GM18499 (cell line): ENCODE measurements at regions not wholly inside any gene's neighbourhood (a gene's known extent, or its start where the extent isn't known, plus 50 kb on each side); places are given as distances from the start of the nearest gene placed in this dataset.
"Not testable (repeated sequence)": the region's sequence is repeated elsewhere in the genome, so short reads cannot be mapped to it uniquely, and the experiment has no call there.

ENCODE experiments used
- ATAC-seq: cut with Tn5 transposase; IDR thresholded peaks from one replicate; pipeline ENCODE4 v1.9.1; 2021; ENCODE audit warnings: moderate number of reproducible peaks; ENCODE audit not compliant: insufficient read depth, unreplicated experiment

- ATAC-seq: no peak
Observed at GRCh38 chr11:109480251-109480650, 58.3 kb downstream of the C11orf87 start.

GRCh38 chr11:109486129-109486528 lies 64.1 kb downstream of the C11orf87 start:
- ATAC-seq: no peak

- ATAC-seq: no peak
Observed at GRCh38 chr11:109490953-109491635, 69.1 kb downstream of the C11orf87 start.

- no peak for ATAC-seq
Observed at GRCh38 chr11:109506115-109506514, 84.1 kb downstream of the C11orf87 start.

GRCh38 chr11:109507331-109507730 lies 85.3 kb downstream of the C11orf87 start:
- no peak for ATAC-seq

- no peak for ATAC-seq
Observed at GRCh38 chr11:109507836-109508561, 86.0 kb downstream of the C11orf87 start.

GRCh38 chr11:109508943-109509342 lies 87.0 kb downstream of the C11orf87 start:
- no peak for ATAC-seq

GRCh38 chr11:109510316-109510715 lies 88.3 kb downstream of the C11orf87 start:
- no peak for ATAC-seq

GRCh38 chr11:109511598-109511997 lies 89.6 kb downstream of the C11orf87 start:
- no peak for ATAC-seq

GRCh38 chr11:109512249-109512648 lies 90.3 kb downstream of the C11orf87 start:
- no peak for ATAC-seq

GRCh38 chr11:109512680-109513079 lies 90.7 kb downstream of the C11orf87 start:
- no peak for ATAC-seq

GRCh38 chr11:109514313-109515018 lies 92.5 kb downstream of the C11orf87 start:
- ATAC-seq: no peak

GRCh38 chr11:109519253-109519652 lies 97.3 kb downstream of the C11orf87 start:
- no peak for ATAC-seq

GRCh38 chr11:109521571-109522086 lies 99.6 kb downstream of the C11orf87 start:
- no peak for ATAC-seq

- ATAC-seq: no peak
Observed at GRCh38 chr11:109522116-109522755, 100.2 kb downstream of the C11orf87 start.

GRCh38 chr11:109525636-109526035 lies 103.6 kb downstream of the C11orf87 start:
- ATAC-seq: not testable (repeated sequence)

GRCh38 chr11:109526061-109526460 lies 104.1 kb downstream of the C11orf87 start:
- ATAC-seq: no peak

- no peak for ATAC-seq
Observed at GRCh38 chr11:109526931-109527330, 104.9 kb downstream of the C11orf87 start.

- ATAC-seq: no peak
Observed at GRCh38 chr11:109527496-109527895, 105.5 kb downstream of the C11orf87 start.

- ATAC-seq: no peak
Observed at GRCh38 chr11:109547356-109548027, 125.5 kb downstream of the C11orf87 start.
